CD4-positive, alpha-beta T cell treated with Interleukin-6 for 4 hours (primary cell): ENCODE measurements at regions not wholly inside any gene's neighbourhood (a gene's known extent, or its start where the extent isn't known, plus 50 kb on each side); places are given as distances from the start of the nearest gene placed in this dataset.

Experiments used
- DNase-seq: peaks from one replicate; pipeline ENCODE4 v3.0.0-alpha.2; 2020; ENCODE audit warnings: mixed read lengths

GRCh38 chr20:21653628-21654027 lies 51.8 kb upstream of the PAX1 start:
- no peak for DNase-seq

- DNase-seq = no peak
Measured at GRCh38 chr20:21643417-21643816, 62.0 kb upstream of the PAX1 start.

- DNase-seq = no peak
Measured at GRCh38 chr20:21640556-21640955, 64.9 kb upstream of the PAX1 start.

- DNase-seq = no peak
Measured at GRCh38 chr20:21633829-21634228, 71.6 kb upstream of the PAX1 start.

- DNase-seq = no peak
Measured at GRCh38 chr20:21632735-21633053, 72.8 kb upstream of the PAX1 start.

- no peak for DNase-seq
Measured at GRCh38 chr20:21632031-21632734, 73.3 kb upstream of the PAX1 start.

GRCh38 chr20:21628800-21629199 lies 76.7 kb upstream of the PAX1 start:
- DNase-seq = no peak

GRCh38 chr20:21623781-21624094 lies 81.7 kb upstream of the PAX1 start:
- DNase-seq = no peak

- DNase-seq = no peak
Measured at GRCh38 chr20:21623074-21623780, 82.2 kb upstream of the PAX1 start.

GRCh38 chr20:21622097-21622857 lies 83.2 kb upstream of the PAX1 start:
- DNase-seq = no peak

- DNase-seq = no peak
Measured at GRCh38 chr20:21618759-21619416, 86.6 kb upstream of the PAX1 start.

- peak; percentile 38 for DNase-seq
Measured at GRCh38 chr20:21615617-21616080, 89.8 kb upstream of the PAX1 start.

GRCh38 chr20:21614980-21615379 lies 90.5 kb upstream of the PAX1 start:
- no peak for DNase-seq

GRCh38 chr20:21613512-21613911 lies 92.0 kb upstream of the PAX1 start:
- no peak for DNase-seq

GRCh38 chr20:21609981-21610380 lies 95.5 kb upstream of the PAX1 start:
- no peak for DNase-seq

GRCh38 chr20:21609221-21609620 lies 95.4 kb upstream of the NKX2-2 start:
- DNase-seq = no peak

- no peak for DNase-seq
Measured at GRCh38 chr20:21608777-21609176, 94.9 kb upstream of the NKX2-2 start.

GRCh38 chr20:21607971-21608725 lies 94.3 kb upstream of the NKX2-2 start:
- DNase-seq = no peak

- DNase-seq = no peak
Measured at GRCh38 chr20:21601799-21602198, 87.9 kb upstream of the NKX2-2 start.

GRCh38 chr20:21586682-21587081 lies 72.8 kb upstream of the NKX2-2 start:
- DNase-seq = no peak

- DNase-seq = no peak
Measured at GRCh38 chr20:21583486-21584168, 69.8 kb upstream of the NKX2-2 start.

GRCh38 chr20:21577551-21577950 lies 63.7 kb upstream of the NKX2-2 start:
- DNase-seq = no peak
